Mucosa of descending colon (tissue), 3 donors: ENCODE measurements at regions not wholly inside any gene's neighbourhood (a gene's known extent, or its start where the extent isn't known, plus 50 kb on each side); places are given as distances from the start of the nearest gene placed in this dataset.

Experiments used
- ATAC-seq: fragments of 200-7000 bp; cut with Tn5 transposase; one replicate; pipeline ENCODE4 v1.9.1; 2020; ENCODE audit warnings: mild to moderate bottlenecking, moderate library complexity
- DNase-seq, 3 donors: peaks; one replicate each; pipeline ENCODE4 v3.0.0-alpha.2; 2020
- H3K36me3 ChIP-seq: fragments of 200-600 bp; one replicate; pipeline ENCODE4 v1.8.0; 2021; ENCODE audit warnings: low read depth, mild to moderate bottlenecking
- H3K4me1 ChIP-seq: fragments of 200-600 bp; one replicate; pipeline ENCODE4 v1.8.0; 2021; ENCODE audit warnings: low read depth, mild to moderate bottlenecking
- H3K4me3 ChIP-seq: fragments of 200-600 bp; one replicate; pipeline ENCODE4 v1.8.0; 2021; ENCODE audit warnings: mild to moderate bottlenecking
- H3K9me3 ChIP-seq: fragments of 200-600 bp; one replicate; pipeline ENCODE4 v1.8.0; 2021; ENCODE audit warnings: mild to moderate bottlenecking
- intact Hi-C, 2 donors: fragments of 100-400 bp; cut with DNase I in 1 of 2; cut with micrococcal nuclease in 1 of 2; formaldehyde crosslinking; loops; one replicate each; pipeline versions ENCODE4 v1.11.0 to v1.11.1; 2022; cut with DNase I, micrococcal nuclease
- TF ChIP-seq, protein P1 (sequence below): fragments of 200-600 bp; IDR thresholded peaks from one replicate; pipeline ENCODE4 v1.8.0; 2022; ENCODE audit warnings: antibody characterized with exemption, mild to moderate bottlenecking
- donor health status: DM: no; HTN: no; CAD: no; lungs with moderate emphysema.
- donor health status: DM: no; HTN: no; CAD: no.
- donor health status: DM: no; HTN: yes; CAD: no.

DNA sequence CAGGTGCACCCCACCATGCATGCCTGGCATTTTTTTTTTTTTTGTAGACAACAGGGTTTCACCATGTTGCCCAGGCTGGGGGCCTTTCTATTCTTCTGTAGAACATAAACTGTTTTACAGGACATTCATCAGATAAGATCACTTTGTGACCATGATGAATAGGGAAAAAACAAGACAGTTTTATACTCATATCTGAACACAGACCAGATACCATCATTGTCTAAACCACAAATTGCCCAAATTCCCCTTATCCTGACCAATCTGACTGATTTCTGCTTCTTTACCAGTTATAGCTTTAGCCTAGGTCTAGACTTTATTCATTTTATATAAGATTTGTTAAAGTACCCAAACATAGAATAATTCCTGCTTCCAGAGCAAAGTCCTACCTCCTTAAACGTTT is 1699.3 kb upstream of the TMEFF2 start:
- no peaks in the 10 kb centered on the region for H3K4me1 ChIP-seq
- H3K36me3 ChIP-seq, result no peaks in the 10 kb centered on the region
- TF ChIP-seq, protein P1, sequence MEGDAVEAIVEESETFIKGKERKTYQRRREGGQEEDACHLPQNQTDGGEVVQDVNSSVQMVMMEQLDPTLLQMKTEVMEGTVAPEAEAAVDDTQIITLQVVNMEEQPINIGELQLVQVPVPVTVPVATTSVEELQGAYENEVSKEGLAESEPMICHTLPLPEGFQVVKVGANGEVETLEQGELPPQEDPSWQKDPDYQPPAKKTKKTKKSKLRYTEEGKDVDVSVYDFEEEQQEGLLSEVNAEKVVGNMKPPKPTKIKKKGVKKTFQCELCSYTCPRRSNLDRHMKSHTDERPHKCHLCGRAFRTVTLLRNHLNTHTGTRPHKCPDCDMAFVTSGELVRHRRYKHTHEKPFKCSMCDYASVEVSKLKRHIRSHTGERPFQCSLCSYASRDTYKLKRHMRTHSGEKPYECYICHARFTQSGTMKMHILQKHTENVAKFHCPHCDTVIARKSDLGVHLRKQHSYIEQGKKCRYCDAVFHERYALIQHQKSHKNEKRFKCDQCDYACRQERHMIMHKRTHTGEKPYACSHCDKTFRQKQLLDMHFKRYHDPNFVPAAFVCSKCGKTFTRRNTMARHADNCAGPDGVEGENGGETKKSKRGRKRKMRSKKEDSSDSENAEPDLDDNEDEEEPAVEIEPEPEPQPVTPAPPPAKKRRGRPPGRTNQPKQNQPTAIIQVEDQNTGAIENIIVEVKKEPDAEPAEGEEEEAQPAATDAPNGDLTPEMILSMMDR, result no peak
- ATAC-seq (no peak), DNase-seq (no peak)
- H3K4me3 ChIP-seq, result no peak overlapping the region
- intact Hi-C loops, result no loop called here
- H3K9me3 ChIP-seq, result no peaks in the 10 kb centered on the region

DNA sequence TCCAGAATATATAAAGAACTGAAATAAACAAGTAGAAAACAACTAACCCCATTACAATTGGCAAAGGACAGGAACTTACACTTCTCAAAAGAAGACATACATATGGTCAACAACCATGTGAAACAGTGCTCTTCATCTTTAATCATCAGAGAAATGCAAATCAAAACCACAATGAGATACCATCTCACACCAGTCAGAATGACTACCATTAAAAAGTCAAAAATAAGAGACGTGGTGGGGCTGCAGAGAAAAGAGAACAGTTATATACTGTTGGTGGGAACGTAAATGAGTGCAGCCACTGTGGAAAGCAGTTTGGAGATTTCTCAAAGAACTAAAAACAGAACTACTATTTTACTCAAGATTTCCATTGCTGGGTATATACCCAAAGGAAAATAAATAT is 1696.3 kb upstream of the TMEFF2 start:
- TF ChIP-seq, protein P1, result no peak
- no peaks in the 10 kb centered on the region for H3K9me3 ChIP-seq
- no peak for DNase-seq
- H3K4me1 ChIP-seq, result no peaks in the 10 kb centered on the region
- no peaks in the 10 kb centered on the region for H3K36me3 ChIP-seq
- no peak overlapping the region for H3K4me3 ChIP-seq
- intact Hi-C loops, result no loop called here
- ATAC-seq, result no peak

DNA sequence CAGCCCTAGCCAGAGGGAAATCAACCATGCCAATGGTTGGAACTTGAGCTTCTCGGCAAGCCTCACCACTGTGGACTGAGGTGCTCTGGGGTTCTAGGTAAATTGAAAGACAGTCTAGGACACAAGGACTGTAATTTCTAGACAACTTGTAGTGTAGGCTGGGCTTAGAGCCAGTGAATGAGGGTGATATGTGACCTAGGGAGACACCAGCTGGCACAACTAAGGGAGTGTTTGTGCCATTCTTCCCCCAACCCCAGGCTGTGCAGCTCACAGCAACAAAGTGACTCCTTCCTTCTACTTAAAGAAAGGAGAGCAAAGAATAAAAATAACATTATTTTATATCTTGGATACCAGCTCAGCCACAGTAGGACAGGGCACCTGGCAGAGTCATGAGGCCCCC is 1690.7 kb upstream of the TMEFF2 start:
- no peak for ATAC-seq
- no peak for DNase-seq
- peaks cover 2% of the 10 kb centered on the region for H3K9me3 ChIP-seq
- H3K4me3 ChIP-seq, result no peak overlapping the region
- intact Hi-C loops, result no loop called here
- H3K36me3 ChIP-seq, result no peaks in the 10 kb centered on the region
- TF ChIP-seq, protein P1, result no peak
- H3K4me1 ChIP-seq, result no peaks in the 10 kb centered on the region

DNA sequence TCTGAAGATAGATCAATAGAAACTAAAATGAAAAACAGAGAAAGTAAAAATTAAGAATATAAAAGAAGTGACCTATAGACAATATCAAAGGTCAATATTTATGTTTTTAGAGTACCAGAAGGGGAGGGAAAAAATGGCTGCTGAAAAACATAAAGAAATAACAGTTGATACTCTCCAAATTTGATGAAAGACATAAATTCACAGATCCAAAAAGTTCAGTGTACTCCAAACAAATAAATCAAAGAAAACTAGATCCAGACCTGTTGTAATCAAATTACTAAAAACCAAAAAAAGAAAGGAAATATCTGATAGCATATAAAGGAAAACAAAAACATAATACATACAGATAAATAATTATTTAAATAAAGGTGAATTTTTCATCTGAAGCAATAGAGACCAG is 1689.1 kb upstream of the TMEFF2 start:
- Histone ChIP-seq H3K36me3 (no peaks in the 10 kb centered on the region), H3K4me1 (no peaks in the 10 kb centered on the region), H3K4me3 (no peak overlapping the region), H3K9me3 (peaks cover 2% of the 10 kb centered on the region)
- intact Hi-C loops, result no loop called here
- TF ChIP-seq, protein P1, result no peak
- ATAC-seq (no peak), DNase-seq (no peak)

DNA sequence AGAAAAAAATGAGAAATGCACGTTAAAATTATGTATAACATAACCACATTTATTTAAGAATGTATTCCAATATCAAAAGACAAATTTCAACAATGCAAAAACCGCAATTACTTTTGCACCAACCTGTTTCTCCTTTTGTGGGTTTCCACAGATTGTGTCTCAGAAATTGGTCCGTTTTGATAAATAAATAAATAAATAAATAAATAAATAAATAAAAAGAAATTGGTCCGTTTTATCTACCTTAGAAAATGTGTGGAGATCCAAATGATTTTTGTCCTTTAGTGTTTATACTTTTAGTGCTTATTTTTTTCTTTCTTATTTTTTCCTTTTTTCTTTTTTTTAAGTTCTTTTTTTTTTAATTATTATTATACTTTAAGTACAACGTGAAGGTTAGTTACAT is 1682.2 kb upstream of the TMEFF2 start:
- H3K36me3 ChIP-seq, result no peaks in the 10 kb centered on the region
- ATAC-seq (no peak), DNase-seq (no peak)
- intact Hi-C loops, result no loop called here
- H3K4me3 ChIP-seq, result no peak overlapping the region
- no peaks in the 10 kb centered on the region for H3K4me1 ChIP-seq
- TF ChIP-seq, protein P1, result no peak
- H3K9me3 ChIP-seq, result no peaks in the 10 kb centered on the region

DNA sequence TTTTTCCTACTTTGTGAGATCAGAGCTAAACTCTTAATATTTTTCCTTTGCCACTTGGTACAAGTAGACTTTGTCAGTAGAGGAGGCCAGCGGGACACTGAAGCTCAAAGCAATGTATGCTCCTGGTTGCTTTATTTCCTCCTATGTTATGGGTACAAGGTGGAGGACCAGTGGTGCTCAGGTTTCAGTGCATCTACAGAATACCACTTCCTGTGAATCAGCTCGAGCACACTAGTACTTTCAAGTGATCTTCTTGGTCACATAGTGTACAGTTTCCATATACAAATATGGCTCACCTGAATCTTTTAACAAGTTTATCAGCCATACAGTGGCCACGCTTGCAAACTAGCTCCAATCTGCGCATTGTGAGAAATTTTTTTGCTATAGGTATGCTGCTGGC is 1674.8 kb upstream of the TMEFF2 start:
- Histone ChIP-seq H3K36me3 (no peaks in the 10 kb centered on the region), H3K4me3 (no peak overlapping the region), H3K4me1 (no peaks in the 10 kb centered on the region), H3K9me3 (no peaks in the 10 kb centered on the region)
- intact Hi-C loops, result no loop called here
- DNase-seq (no peak), ATAC-seq (no peak)
- TF ChIP-seq, protein P1, result no peak
